ENCODE measurements at regions not wholly inside any gene's neighbourhood (a gene's known extent, or its start where the extent isn't known, plus 50 kb on each side); places are given as distances from the start of the nearest gene placed in this dataset.

- Histone ChIP-seq H3K4me3 (no peak overlapping the region), H3K27ac (no peak overlapping the region)
- DNase-seq (ENCODE audit: low spot score): no peak
- TF ChIP-seq CTCF (IDR thresholded peaks at IDR 0.05): no peak
These were observed 357.7 kb downstream of the UQCRFS1 start for GRCh38 chr19:28855216-28855615.

DNA sequence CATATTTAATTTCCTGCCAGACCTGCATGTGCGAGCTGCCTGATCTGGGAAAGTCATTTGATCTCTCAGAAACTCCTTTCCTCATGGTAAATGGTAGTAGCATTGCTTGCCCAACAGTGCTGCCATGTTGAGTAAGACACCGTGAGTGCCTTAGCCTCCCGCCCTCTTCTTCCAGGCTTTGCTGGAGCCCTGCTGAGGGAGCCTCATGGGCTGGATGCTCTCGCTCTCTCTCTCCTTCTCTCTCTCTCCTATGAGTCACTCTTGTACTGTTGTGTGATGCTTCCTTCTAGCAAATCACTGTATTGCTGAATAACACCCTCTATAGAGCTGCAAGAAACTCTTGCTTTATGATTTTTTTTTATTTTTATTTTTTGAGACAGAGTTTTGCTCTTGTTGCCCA lies 365.5 kb downstream of the UQCRFS1 start:
- DNase-seq (ENCODE audit: low spot score): no peak
- TF ChIP-seq CTCF (IDR thresholded peaks at IDR 0.05): no peak

GRCh38 chr19:28846094-28846812 lies 366.7 kb downstream of the UQCRFS1 start:
- TF ChIP-seq CTCF (IDR thresholded peaks at IDR 0.05): no peak
- H3K27ac ChIP-seq: no peak overlapping the region
- no peak for DNase-seq (ENCODE audit: low spot score)
- no peak overlapping the region for H3K4me3 ChIP-seq

More for the DNA sequence above, 365.5 kb downstream of the UQCRFS1 start:
- Histone ChIP-seq H3K4me3 (no peak overlapping the region), H3K27ac (no peak overlapping the region)

DNA sequence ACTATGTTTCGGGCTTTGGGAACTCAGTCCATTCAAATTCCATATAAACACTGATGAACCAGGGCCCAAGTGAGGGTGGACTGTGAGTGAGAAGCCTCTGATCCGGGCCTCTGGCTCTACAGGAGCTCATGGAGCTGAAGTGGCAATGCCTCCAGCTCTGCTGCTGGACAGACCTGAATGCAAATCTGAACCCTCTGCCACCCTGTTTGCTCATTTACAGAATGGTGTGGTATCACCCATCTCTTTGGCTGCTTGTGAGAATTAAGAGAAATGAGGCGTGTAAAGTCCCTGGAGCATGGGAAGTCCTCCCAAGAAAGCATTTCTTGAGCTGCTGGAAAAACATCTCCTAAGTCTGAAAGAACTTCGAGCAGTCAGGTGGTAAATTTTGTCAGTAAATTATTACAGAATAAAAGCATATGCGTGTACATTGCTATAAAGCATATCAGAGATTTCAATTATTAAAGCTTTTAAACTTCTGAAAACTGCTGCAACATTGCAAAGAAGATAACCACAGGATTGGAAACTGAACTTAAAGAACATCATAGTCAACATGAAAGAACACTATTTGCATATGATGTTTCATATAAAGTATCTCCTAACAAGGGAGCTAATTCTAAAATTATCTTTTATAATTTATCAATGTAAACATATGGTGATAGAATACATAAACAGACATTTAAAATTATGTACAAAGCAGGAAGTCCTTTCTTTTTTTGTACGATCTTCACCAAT lies 369.0 kb downstream of the UQCRFS1 start:
- TF ChIP-seq CTCF (IDR thresholded peaks at IDR 0.05): no peak
- no peak overlapping the region for H3K27ac ChIP-seq
- H3K4me3 ChIP-seq: no peak overlapping the region
- DNase-seq (ENCODE audit: low spot score): no peak

GRCh38 chr19:28841531-28841930 lies 371.4 kb downstream of the UQCRFS1 start:
- no peak for TF ChIP-seq CTCF (IDR thresholded peaks at IDR 0.05)
- no peak for DNase-seq (ENCODE audit: low spot score)
- Histone ChIP-seq H3K27ac (no peak overlapping the region), H3K4me3 (no peak overlapping the region)

DNA sequence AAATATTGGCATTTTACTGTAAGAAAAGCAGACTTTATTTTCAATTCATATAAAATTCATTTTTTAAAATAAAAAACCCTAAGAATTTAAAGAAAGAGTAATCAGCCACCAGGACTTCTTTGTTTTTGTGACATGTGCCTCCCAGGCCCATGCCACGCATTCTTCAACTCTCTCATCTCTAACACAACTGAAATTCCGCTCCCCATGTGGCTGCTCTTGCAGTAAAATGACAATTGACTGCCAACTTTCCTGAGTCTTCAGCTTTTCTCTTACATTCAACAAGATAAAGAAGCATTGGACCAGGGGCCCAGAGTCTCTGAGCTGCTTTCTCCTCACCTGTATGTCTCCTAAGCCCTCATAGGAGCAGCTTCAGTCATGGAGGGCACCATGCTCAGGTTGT lies 372.1 kb downstream of the UQCRFS1 start:
- no peak for TF ChIP-seq CTCF (IDR thresholded peaks at IDR 0.05)
- Histone ChIP-seq H3K4me3 (no peak overlapping the region), H3K27ac (no peak overlapping the region)
- no peak for DNase-seq (ENCODE audit: low spot score)

- no peak overlapping the region for H3K4me3 ChIP-seq
- H3K27ac ChIP-seq: no peak overlapping the region
- DNase-seq (ENCODE audit: low spot score): no peak
- TF ChIP-seq CTCF (IDR thresholded peaks at IDR 0.05): no peak
These were observed 373.5 kb downstream of the UQCRFS1 start for GRCh38 chr19:28839455-28839854.

All from coronary artery (tissue), 2 donors.